Jurkat, Clone E6-1 (cell line): ENCODE measurements at regions not wholly inside any gene's neighbourhood (a gene's known extent, or its start where the extent isn't known, plus 50 kb on each side); places are given as distances from the start of the nearest gene placed in this dataset.

Experiments used
- DNase-seq: peaks from one replicate; pipeline ENCODE4 v3.0.0-alpha.2; 2011; ENCODE audit warnings: low read depth, low spot score
- H3K4me3 ChIP-seq: 2 replicates; pipeline ENCODE4 v1.5.1; 2011; ENCODE audit warnings: mild to moderate bottlenecking, low read length, control low read depth, moderate library complexity

DNA sequence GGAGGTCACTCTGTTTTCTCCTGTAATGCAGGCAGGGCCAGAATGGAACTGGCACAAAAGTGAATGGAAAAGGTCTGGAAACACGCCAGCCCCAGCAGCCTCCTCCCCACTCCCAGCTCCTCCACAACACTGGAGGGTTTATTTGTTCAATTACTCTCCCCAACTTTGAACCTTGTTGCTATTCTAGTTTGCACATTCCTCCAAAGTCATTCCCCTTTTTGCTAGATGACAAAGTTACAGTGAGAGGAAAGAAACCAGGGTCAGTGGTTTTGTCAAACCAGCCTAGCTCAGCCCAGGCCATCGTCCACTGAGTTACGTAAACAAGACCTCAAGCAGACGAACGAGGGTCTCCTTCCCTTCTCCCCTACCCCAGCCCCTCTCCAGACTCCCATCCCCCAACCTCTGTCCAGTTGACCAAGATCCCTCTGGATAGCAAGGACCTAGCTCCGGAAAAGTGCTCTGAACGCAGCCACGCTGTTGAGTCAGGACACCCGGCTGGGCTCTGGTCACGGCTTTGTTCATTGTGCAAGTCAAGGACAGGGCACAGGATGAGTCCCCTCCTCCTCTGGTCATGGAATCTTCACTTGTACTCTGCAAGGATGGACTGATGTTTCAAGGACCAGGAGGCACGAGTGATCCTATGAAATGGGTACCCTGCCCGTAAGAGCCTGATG lies 180.0 kb downstream of the USP12 start:
- no peak overlapping the region for H3K4me3 ChIP-seq
- DNase-seq: no peak

DNA sequence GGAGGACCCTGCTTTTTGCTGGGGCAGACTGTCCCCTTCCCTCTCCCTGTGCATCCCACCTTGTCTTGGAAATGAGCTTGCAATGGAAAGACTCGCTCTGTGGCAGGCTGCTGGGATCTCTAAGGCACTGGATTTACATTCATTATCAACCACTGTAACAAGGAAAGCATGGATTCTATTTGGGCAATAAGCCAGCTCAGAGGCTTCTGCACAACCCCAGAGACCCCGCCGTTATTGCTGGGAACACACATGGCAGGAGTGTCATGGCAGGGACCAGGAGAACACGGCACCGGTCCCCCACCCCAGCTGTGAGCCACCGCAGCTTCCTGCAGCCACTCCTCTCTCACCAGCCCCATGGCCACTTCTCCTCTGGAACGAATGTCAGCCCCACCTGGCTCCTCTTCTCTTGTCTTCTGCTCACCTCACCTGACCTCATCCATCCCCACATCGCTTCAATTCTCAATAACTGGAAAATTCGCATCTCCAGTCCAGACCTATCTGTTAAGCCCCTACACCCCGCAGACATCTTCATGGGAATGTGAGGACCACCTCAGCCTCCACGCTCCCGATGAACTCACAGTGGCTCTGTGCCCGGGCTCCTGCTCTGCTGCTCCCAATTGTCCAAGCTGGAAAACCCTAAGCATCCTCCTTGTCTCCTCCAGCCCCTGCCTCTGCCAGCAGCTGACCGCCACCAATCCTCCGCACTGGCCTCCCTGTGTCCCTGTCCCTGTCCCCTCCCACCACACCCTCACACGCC lies 181.5 kb downstream of the USP12 start:
- no peak for DNase-seq
- no peak overlapping the region for H3K4me3 ChIP-seq

DNA sequence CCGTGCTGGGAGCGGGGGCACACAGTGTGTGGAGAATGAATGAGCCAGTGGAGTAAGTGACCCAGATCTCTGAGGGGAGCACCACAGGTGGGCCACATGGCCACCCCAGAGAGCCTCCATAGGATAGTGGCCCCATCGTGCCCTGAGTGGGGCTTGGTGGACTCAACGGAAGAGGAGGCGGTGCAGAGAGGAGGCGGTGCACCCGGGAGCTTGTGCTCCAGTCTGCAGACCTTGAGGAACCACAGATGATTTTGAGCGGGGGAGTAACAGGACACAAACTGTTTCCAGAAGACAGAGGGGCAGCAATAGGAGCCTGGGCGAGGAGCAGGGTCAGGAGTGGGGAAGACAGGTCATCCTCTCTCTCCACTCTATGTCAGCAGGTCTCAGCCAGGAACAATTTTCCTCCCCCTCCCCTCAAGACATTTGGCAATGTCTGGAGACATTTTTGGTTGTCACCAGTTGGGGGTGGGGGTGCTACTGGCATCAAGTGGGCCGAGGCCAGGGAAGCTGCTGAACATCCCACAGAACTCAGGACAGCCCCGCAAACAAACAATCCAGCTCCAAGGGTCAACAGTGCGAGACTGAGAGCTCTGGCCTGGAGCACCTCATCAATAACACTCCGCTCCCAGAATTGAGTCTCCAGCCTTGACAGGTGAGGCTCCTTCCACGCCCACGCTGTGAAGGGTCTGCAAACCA lies 182.2 kb downstream of the USP12 start:
- H3K4me3 ChIP-seq: no peak overlapping the region
- DNase-seq: no peak

DNA sequence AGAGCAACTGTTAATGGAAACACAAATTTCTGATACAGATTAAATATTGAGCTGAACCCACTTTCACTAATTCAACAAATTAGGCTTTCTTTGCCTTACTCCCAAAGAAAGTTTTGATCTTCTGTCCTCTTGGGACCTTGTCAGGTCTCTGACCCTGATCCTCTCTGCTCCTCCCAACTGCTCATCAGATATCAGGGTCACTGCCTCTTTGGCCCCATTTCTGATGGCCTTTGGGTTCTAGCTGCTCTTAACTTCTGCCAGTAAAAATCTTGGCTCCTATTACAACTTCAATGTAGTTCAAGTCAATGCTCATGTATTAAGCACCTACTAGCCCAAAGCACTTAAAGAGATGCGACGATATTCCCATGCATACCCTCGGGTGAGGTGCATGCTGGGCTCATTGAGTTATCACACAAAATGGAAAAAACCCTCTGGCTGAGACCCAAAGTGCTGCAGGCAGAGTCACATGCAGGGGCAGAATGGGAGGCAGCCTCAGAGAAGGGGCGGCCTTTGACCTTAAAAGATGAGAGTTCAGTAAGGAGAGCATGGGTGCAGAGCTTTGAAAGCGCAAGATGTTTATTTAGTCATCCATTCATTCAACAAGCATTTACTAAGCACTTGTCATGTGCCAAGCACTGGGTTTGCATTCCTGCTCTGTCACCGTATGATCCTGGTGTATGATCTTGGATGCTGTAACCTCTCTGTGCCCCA lies 183.4 kb downstream of the USP12 start:
- H3K4me3 ChIP-seq: no peak overlapping the region
- no peak for DNase-seq

DNA sequence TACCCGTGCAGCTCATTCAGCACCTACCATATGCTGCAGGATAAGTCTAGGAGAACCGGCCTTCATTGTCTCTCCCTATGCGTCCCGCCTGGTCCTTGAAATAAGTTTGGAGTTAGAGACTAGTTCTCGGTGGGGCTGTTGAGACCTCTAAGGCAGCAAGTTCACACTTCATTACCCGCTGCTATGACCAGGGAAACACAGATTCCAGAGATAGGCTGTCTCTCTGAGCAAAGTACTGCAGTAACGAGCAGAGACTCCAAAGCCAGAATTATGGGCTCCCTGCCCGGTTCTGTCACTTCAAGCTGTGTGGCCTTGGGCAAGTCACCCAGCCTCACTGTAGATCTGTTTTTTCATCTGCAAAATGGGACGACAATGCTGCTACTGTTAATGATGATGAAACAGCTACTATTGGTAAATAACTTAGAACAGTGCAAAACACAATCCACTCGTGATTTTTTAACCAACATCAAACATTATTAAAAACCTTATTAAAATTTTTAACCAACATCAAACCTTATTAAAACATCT lies 184.1 kb downstream of the USP12 start:
- no peak for DNase-seq

DNA sequence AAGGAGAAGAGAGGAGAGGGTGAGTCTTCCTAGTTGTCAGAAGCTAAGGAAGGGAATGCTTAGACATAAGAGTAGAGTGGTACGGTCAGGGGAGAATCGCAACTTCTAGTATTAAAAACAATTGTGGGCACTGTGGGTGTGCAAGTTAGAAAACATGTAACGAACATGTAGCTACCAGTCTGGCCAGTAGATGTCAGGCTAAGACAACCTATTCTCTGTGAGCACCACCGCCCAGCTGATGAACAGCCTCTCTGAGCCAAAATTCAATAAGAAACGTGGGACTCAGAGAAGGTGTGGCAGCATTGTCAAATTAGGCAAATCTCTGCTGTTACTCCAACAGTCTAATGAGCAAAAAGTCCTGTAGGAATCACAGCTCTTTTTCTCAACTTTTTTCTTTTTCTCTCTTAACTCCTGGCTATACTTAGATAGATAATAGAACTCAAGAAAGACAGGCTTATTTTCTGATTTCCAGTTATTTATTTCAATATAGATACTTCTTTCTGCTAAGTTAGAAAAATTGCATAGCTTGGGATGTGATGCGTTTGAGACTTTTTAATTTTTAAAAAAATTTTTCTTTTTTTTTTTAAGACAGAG lies 186.2 kb downstream of the USP12 start:
- peak; percentile 77 for DNase-seq
- no peak overlapping the region for H3K4me3 ChIP-seq

More for the DNA sequence above, 184.1 kb downstream of the USP12 start:
- H3K4me3 ChIP-seq: no peak overlapping the region

DNA sequence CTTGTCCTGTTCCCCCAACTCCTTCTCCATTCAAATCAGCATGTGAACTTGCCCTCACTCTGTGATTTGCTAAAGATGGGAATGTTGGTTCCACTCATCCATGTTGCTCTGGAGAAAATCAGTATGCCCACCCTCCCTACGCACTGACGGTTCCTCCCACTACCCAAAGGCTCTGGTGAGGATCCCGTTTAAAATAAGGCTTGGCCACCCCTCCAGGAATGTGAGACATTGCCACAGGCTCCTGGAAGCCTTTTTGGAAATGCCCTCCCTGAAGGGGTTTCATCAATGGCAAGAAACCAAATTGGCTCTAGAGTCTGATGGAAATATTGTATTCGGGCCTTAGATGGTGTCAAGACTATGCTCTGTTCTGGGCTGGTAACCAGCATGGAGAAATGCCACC lies 187.3 kb downstream of the USP12 start:
- no peak for DNase-seq

DNA sequence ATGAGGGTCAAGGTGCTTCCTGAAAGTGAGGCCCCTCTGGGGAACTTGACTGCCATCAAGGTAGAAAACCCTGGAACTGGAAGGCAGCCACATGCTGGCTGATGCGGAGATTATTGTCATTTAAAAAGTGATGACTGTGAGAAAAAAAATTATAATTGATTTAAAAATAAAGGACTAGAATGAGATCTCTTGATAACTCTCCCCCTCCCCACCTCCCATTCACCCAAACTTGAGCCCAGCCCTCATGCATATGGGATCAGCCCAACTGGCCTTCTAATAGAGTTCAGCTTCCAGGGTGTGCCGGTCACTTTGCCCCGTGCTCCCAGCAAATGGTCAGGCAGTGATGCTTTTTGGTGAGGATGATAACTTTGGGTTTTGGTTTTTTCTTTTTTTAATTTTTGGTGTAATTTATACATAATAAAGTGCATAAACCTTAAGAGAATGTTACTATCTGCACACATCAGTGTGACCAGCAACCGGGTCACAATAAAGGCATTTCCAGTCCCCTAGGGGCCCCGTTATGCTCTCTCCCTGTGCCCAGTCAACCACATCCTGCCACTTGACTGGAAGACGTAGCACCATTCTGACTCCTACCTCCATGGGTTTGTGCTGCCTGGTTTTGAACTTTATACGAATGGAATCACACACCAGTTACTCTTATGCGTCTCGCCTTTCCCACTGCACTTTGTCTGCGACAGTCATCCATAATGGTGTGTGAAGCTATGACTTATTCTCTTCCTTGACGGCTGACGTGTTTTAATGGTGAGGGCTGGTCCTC lies 187.9 kb downstream of the USP12 start:
- DNase-seq: no peak
- H3K4me3 ChIP-seq: no peak overlapping the region

More for the DNA sequence above, 187.3 kb downstream of the USP12 start:
- no peak overlapping the region for H3K4me3 ChIP-seq

DNA sequence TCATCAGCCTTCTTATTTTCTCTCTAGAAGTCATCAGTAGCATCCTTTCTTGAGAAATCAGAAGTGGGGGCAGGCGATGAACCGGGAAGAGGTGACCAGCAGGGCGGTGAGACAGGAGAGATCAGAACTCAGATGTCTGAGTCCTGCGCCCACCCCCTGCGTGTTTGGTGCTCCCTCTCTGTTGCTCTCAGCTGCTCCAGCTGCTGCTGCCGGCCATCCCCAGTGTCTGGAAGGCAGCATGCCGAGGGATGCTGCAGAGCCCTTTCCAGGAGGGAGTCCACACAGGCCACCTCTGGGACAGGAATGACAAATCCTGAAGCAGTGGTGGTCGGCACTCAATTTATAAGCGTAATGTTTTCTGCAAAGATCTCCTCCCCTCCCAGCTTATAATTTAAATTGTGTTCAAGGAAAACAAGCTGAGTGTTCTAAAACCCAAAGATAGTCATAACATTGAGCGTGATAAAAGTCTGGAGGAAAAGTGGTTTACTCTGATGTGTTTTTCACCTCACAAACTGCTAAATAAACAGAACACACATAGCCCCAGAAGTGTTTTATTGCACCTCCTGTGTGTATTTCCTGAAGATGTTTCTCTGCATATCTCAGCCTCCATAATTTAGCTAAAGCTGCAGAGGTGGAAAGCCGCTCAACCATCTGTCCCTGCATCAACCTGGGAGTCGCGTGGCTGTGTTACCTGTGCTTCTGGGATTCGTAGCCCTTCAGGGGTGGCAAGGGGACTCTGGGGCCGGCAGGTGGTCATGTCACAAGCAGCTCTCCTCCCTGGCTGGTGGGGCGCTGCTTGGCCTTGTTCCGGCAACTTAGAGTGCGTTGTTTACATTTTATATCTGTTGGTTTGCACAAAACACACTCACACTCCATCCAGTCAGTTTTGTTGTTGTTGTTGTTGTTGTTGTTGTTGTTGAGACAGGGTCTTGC lies 191.2 kb downstream of the USP12 start:
- H3K4me3 ChIP-seq: no peak overlapping the region
- DNase-seq: no peak

DNA sequence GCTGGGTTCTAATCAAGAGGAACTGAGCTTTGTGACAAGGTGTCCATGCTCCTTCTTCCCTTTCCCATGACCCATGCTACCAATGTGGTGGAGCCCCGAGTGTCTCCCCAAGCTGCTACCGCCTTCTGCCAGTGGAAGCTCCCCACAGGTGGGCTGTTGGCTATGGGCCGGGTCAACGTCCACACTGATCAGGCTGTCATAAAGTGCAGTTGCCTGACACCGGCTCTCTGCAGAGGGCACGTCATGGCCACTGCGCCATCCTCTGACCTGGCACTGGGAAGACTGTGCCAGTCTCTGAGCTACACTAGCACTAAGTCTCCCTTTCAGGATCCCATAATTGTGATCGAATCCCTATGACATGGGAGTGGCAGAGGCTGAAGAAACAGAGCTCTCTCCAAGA lies 192.3 kb downstream of the USP12 start:
- DNase-seq: no peak
- no peak overlapping the region for H3K4me3 ChIP-seq

DNA sequence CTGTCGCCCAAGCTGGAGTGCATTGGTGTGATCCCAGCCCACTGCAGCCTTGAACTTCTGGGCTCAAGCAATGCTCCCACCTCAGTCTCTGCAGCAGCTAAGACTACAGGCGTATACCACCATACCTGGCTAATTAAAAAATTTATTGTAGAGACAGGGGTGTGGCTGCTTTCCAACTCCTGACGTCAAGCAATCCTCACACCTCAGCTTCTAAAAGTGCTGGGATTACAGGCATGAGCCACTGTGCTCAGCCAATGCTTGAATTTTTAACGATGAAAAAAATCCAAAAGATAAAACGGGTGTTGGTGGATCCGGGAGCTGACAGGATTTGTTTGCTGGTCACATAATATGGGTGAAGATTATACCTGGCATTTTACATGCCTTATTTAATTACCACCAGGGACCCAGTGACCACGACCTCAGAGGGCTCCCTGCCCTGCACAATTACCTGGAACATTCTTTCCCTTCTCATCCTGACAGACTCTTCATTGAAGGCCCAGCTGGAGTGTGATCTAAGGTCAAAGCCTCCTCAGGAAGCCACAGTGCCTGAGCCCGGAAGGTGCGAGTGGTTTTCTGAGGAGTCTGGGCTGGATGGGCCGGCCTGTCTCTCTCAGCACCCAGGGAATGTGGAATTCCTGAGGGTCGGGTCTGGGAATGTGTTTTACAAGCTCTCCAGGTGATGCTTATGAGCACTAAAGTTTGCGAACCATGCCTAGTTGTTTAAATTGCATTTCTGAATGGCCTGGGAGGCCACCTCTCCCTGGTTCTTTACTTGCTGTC lies 193.3 kb downstream of the USP12 start:
- no peak overlapping the region for H3K4me3 ChIP-seq
- no peak for DNase-seq

DNA sequence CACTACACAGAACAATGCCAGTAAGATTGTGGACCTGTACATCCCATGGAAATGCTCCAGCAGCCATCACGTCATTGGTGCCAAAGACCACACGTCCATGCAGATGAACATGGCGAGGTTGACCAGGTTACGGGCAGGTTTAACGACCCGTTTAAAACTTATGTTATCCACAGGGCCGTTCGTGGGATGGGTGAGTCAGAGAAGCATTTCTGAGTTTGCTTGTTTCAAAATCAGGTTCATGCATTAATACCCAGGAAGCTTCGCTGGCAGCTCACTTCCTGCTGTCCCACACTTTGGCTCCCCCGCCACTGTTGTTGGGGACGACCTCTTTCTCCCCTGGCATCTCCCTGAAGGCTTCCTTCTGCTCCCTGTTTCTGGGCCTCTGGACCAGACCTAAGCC lies 194.1 kb downstream of the USP12 start:
- no peak overlapping the region for H3K4me3 ChIP-seq
- DNase-seq: no peak

DNA sequence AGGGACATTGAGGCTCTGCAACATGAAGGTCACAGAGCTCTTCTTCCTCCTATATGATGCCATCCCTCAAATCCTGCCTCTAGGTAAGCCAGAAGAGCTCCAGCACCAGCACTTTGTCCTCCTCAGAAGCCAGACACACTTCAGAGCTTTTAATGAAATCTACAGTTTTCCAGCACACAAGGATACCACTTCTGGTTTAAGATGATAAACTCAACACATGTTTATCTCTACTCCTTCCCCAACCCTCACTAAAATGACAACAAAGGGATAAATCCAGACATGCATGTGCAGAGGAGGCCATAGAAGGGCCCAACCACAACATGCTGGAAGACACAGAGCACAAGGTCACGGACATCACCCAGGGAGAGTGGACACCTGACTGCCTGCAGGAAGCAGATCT lies 195.3 kb downstream of the USP12 start:
- no peak overlapping the region for H3K4me3 ChIP-seq
- no peak for DNase-seq

DNA sequence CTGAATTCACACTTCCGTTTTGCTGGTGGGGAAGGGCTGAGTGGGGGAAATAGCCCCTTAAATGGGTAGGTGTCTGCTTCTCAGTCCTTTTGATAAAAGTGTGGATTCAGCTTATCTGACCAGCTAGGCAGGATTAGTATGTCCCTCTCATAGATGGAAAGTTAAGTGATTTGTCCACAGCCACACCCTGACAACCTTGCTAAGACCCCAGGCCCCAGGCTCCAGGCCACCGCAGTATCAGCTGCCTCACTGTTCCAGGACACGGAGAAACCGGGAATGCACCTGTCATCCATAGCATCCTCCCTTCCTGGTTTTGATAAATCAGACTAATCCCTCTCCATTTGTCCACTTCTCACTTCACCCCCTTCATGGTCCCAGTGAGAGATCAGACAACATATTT lies 197.7 kb downstream of the USP12 start:
- H3K4me3 ChIP-seq: no peak overlapping the region
- DNase-seq: no peak

DNA sequence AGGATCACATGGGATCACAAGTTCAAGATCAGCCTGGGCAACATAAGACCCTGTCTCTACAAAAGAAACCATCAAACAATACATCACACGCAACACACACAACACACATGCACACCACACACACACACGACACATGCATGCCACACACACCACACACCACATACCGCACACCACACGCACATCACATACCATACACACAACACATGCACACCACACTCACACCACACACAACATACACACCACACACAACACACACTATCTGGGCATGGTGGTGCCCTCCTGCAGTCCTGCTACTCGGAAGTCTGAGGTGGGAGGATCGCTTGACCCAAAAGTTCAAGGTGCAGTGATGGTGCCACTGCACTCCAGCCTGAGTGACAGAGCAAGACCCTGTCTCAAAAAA lies 198.3 kb downstream of the USP12 start:
- no peak for DNase-seq
- no peak overlapping the region for H3K4me3 ChIP-seq

DNA sequence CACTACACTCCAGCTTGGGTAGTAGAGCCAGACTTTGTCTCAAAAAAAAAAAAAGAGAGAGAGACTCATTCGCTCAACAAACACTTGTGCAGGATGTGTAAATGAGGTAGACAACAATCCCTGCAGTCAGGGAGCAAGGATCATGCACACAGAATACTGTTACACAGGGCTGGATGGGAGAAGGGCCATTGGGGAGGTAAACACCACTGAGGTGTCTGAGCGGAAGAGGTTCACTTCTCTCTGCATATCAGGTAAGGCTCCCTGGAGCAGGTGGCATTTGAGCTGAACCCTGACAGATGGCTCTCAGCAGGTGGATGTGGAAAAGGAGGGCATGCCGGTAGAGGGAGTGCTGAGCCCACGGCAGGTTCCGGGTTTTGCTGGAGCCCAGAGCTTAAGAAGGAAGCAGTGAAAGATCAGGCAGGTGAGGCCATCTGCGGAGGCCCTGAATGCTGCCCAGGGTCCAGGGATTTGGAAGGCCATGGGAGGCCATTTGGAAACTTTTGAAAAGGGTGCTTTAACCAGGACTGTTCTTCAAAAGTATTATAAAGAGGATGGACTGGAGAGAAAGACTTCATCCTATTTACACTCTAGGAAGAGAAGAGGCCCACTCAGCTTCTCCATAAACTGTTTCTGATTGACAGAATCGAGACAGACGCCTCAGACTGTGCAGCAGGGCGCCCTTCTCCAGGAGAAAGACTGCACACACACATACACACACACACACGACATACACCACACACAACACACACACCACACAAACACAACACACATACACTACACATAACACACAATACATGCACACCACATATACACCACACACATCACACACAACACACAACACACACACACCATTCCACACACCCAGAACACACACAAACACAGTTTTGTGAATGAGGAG lies 199.4 kb downstream of the USP12 start:
- DNase-seq: peak; percentile 55
- no peak overlapping the region for H3K4me3 ChIP-seq
